HCT116 (cell line): ENCODE measurements at regions not wholly inside any gene's neighbourhood (a gene's known extent, or its start where the extent isn't known, plus 50 kb on each side); places are given as distances from the start of the nearest gene placed in this dataset.

Source experiments
- ATAC-seq: fragments of 200-7000 bp; cut with Tn5 transposase; 2 replicates; pipeline ENCODE4 v1.9.1; 2020; ENCODE audit warnings: mild to moderate bottlenecking, moderate library complexity
- BruUV-seq: library from RNA; stranded (reverse); fragments of 400-500 nt; replicated peaks from 2 replicates; lab custom pipeline; 2021; lab: Mats Ljungman, UMichigan
- CTCF ChIA-PET: fragments of 300-600 bp; sonication (Branson Sonifier 250); formaldehyde crosslinking; loops from one replicate; lab custom pipeline; 2021; ENCODE audit warnings: antibody characterized with exemption; lab: Charles Lee
- POLR2A ChIA-PET: fragments of 300-600, 350-600 bp; sonication (Branson Sonifier 250); formaldehyde crosslinking; loops from one replicate; lab custom pipeline; 2021; ENCODE audit warnings: antibody characterized with exemption; lab: Charles Lee
- RAD21 ChIA-PET, 2 experiments: fragments of 300-600 bp; sonication (Branson Sonifier 250); formaldehyde crosslinking; loops; one replicate each; lab custom pipeline; 2023; ENCODE audit warnings: low total read pairs in 2 of 2; ENCODE audit not compliant: uncharacterized antibody in 2 of 2, unreplicated experiment in 2 of 2, low non-redundant PET in 1 of 2; lab: Charles Lee
- DNase-seq: peaks from one replicate; pipeline ENCODE4 v3.0.0-alpha.2; 2010; ENCODE audit warnings: low read depth, low spot score
- H2AFZ ChIP-seq: fragments of 200-600 bp; shearing (Covaris generic), sonication (generic); 2 replicates; pipeline ENCODE4 v1.6.1; 2017; ENCODE audit warnings: low read depth, mixed run types, mixed read lengths, antibody characterized with exemption, low read length; ENCODE audit not compliant: poor library complexity, severe bottlenecking
- H3K27ac ChIP-seq: 2 replicates; pipeline ENCODE4 v1.5.1; 2012; ENCODE audit warnings: low read depth, low read length
- H3K27me3 ChIP-seq: fragments of 200-600 bp; sonication (generic); 2 replicates; pipeline ENCODE4 v1.6.1; 2016; ENCODE audit warnings: mixed run types, low read length, mixed read lengths; ENCODE audit not compliant: insufficient read depth
- H3K36me3 ChIP-seq, 2 experiments: fragments of 200-500 bp in 1 of 2; fragments of 200-600 bp in 1 of 2; sonication (Bioruptor generic) in 1 of 2; sonication (generic) in 1 of 2; 2 replicates each; pipeline versions ENCODE4 v1.5.1 to v1.6.1; 2014 to 2016; ENCODE audit warnings: low read length in 2 of 2, inconsistent platforms in 1 of 2, mixed read lengths in 1 of 2, mixed run types in 1 of 2; ENCODE audit not compliant: insufficient read depth in 2 of 2, control insufficient read depth in 1 of 2
- H3K4me1 ChIP-seq, 2 experiments: fragments of 200-600 bp in 1 of 2; sonication (generic) in 1 of 2; 2 replicates each; pipeline versions ENCODE4 v1.5.1 to v1.6.1; 2012 to 2017; ENCODE audit warnings: low read length in 2 of 2, inconsistent platforms in 1 of 2, mild to moderate bottlenecking in 1 of 2, mixed read lengths in 1 of 2, mixed run types in 1 of 2, moderate library complexity in 1 of 2; ENCODE audit not compliant: insufficient read depth in 2 of 2, control insufficient read depth in 1 of 2
- H3K4me2 ChIP-seq: fragments of 200-600 bp; sonication (generic); 2 replicates; pipeline ENCODE4 v1.6.1; 2017; ENCODE audit warnings: mixed run types, low read length, mixed read lengths
- H3K4me3 ChIP-seq, 2 experiments: fragments of 200-600 bp in 1 of 2; sonication (generic) in 1 of 2; replicated peaks in 1 of 2; 2 replicates each; pipeline ENCODE4 v1.5.1; 2011 to 2016; ENCODE audit warnings: low read length in 2 of 2, control low read depth in 1 of 2, low read depth in 1 of 2, mild to moderate bottlenecking in 1 of 2, mixed read lengths in 1 of 2, mixed run types in 1 of 2
- H3K79me2 ChIP-seq: fragments of 200-600 bp; sonication (generic); 2 replicates; pipeline ENCODE4 v1.6.1; 2017; ENCODE audit warnings: mild to moderate bottlenecking, mixed run types, low read length, moderate library complexity, mixed read lengths; ENCODE audit not compliant: insufficient read depth
- H3K9ac ChIP-seq: fragments of 200-600 bp; sonication (generic); 2 replicates; pipeline ENCODE4 v1.6.1; 2016; ENCODE audit warnings: low read length, mixed read lengths
- H3K9me2 ChIP-seq: fragments of 200-600 bp; sonication (generic), shearing (Covaris generic); 2 replicates; pipeline ENCODE4 v1.6.1; 2017; ENCODE audit warnings: mixed run types, mild to moderate bottlenecking, moderate library complexity; ENCODE audit not compliant: insufficient read depth
- H3K9me3 ChIP-seq, 2 experiments: fragments of 200-500 bp in 1 of 2; fragments of 200-600 bp in 1 of 2; sonication (Bioruptor generic) in 1 of 2; sonication (generic) in 1 of 2; 2 replicates each; pipeline ENCODE4 v1.6.1; 2014 to 2017; ENCODE audit warnings: low read length in 2 of 2, mixed read lengths in 2 of 2, inconsistent platforms in 1 of 2, low read depth in 1 of 2, mild to moderate bottlenecking in 1 of 2, mixed run types in 1 of 2, moderate library complexity in 1 of 2; ENCODE audit not compliant: control insufficient read depth in 1 of 2, insufficient read depth in 1 of 2
- H4K20me1 ChIP-seq: fragments of 200-600 bp; sonication (generic), shearing (Covaris generic); 2 replicates; pipeline ENCODE4 v1.6.1; 2017; ENCODE audit warnings: mixed run types, mild to moderate bottlenecking, moderate library complexity; ENCODE audit not compliant: insufficient read depth
- CEBPB ChIP-seq: IDR thresholded peaks from 2 replicates; pipeline ENCODE4 v1.6.1; 2012; ENCODE audit warnings: low read depth
- EZH2phosphoT487 ChIP-seq: fragments of 200-600 bp; IDR thresholded peaks from 2 replicates; pipeline ENCODE4 v1.6.1; 2018; ENCODE audit warnings: antibody characterized with exemption, borderline replicate concordance
- FOSL1 ChIP-seq: IDR thresholded peaks from 2 replicates; pipeline ENCODE4 v1.6.1; 2012; ENCODE audit warnings: low read depth
- SP1 ChIP-seq: IDR thresholded peaks from 2 replicates; pipeline ENCODE4 v1.6.1; 2012; ENCODE audit warnings: low read depth
- intact Hi-C: fragments of 100-400 bp; cut with micrococcal nuclease; formaldehyde crosslinking; loops from 2 replicates; pipeline ENCODE4 v1.10.0; 2022
- TF ChIP-seq, protein P1 (sequence below): IDR thresholded peaks from 2 replicates; pipeline ENCODE4 v1.6.1; 2012

DNA sequence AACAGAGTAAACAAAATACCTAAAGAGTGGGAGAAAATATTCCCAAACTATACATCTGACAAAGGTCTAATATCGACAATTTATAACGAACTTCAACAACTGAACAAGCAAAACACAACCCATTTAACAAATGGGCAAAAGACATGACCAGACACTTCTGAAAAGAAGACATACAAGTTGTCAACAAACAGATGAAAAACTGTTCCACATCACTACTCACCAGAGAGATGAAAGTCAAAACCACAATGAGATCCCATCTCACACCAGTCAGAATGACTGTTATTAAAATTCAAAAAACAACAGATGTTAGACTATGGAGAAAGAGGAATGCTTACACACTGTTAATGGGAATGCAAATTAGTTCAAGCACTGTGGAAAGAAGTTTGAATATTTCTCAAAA is 233.8 kb upstream of the EDNRB start:
- CTCF ChIA-PET = no interaction called here
- DNase-seq (no peak), ATAC-seq (no peak)
- Histone ChIP-seq H3K27ac (no peak overlapping the region), H3K4me2 (no peak overlapping the region), H3K4me3 (no peak overlapping the region), H3K4me1 (no peaks in the 10 kb centered on the region), H3K27me3 (no peaks in the 10 kb centered on the region), H2AFZ (no peak overlapping the region), H3K9me2 (no peaks in the 10 kb centered on the region), H3K36me3 (no peaks in the 10 kb centered on the region), H3K9me3 (0 out of 4 replicates have a peak, but pooled peaks cover 0 to 4% of the 10 kb centered on the region in 2 experiments), H3K79me2 (no peaks in the 10 kb centered on the region), H4K20me1 (no peaks in the 10 kb centered on the region), H3K9ac (no peak overlapping the region)
- intact Hi-C loops = no loop called here
- POLR2A ChIA-PET = no interaction called here
- TF ChIP-seq, protein P1, sequence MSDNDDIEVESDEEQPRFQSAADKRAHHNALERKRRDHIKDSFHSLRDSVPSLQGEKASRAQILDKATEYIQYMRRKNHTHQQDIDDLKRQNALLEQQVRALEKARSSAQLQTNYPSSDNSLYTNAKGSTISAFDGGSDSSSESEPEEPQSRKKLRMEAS = no peak
- TF ChIP-seq SP1 = no peak
- no TSS peak for BruUV-seq
- RAD21 ChIA-PET = no interaction called here

DNA sequence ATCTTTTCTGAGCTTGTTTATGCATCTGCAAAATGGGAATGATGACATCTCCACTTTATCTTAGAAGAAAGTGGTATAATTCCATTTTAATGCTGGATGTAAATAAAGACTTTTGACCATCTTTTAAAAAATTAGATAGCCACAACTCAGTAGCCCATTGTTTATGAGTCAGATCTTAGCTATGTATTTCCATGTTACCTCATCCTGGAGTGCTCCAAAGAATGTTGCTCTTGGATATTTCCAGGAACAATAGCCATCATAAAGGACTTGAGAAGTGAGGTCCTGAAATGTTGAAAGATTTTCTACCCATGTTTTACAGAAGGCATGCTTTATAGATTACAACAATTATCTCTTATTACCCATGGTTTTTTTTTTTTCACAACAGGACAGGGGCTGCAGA is 229.3 kb upstream of the EDNRB start:
- Histone ChIP-seq H3K27ac (no peak overlapping the region), H3K4me2 (no peak overlapping the region), H3K36me3 (no peaks in the 10 kb centered on the region), H3K4me1 (no peaks in the 10 kb centered on the region), H3K4me3 (no peak overlapping the region), H3K9me3 (0 out of 4 replicates have a peak, but pooled peaks cover 0 to 9% of the 10 kb centered on the region in 2 experiments), H3K9me2 (no peaks in the 10 kb centered on the region), H3K9ac (no peak overlapping the region), H4K20me1 (no peaks in the 10 kb centered on the region), H3K27me3 (no peaks in the 10 kb centered on the region), H3K79me2 (no peaks in the 10 kb centered on the region), H2AFZ (no peak overlapping the region)
- ATAC-seq (no peak), DNase-seq (no peak)
- no peak for TF ChIP-seq EZH2phosphoT487
- no peak for TF ChIP-seq FOSL1
- TF ChIP-seq CEBPB = no peak
- no TSS peak for BruUV-seq
- intact Hi-C loops = no loop called here
- POLR2A ChIA-PET = no interaction called here
- CTCF ChIA-PET = interaction anchor here (1.2 kb wide), 1 partner anchor 10 kb away, joined by 4 read pairs; no protein-coding TSS in a partner anchor
- RAD21 ChIA-PET = no interaction called here
